ENCODE measurements at regions not wholly inside any gene's neighbourhood (a gene's known extent, or its start where the extent isn't known, plus 50 kb on each side); places are given as distances from the start of the nearest gene placed in this dataset.
A peak's percentile ranks its signal among the peaks of the same experiment; 100 is the strongest.

DNA sequence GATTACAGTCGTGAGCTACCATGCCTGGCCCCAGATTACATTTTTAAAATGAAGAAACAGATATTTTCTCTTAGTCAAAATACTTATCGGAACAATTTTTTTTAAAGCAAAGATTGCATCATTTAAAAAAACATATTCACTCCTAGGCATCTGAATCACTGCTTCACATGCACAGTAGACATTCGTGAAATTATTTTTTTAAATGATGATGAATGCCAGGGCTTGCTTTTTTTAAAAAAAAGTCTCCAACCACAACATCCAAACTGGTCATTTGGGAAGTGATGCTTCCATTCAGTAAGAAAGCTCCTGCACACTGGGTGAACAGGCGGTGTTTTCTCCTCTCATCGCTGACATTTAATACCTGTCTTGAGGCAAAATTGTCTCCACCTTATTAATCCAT, 223.0 kb upstream of the DMRT1 start:
- Histone ChIP-seq H3K4me3 (ENCODE audit: low read length, poor library complexity, severe bottlenecking) (no peak overlapping the region), H3K4me2 (ENCODE audit: low read depth, low read length, poor library complexity, severe bottlenecking) (no peak overlapping the region), H3K4me1 (ENCODE audit: insufficient read depth, low read length, poor library complexity, severe bottlenecking) (peaks cover 49% of the 10 kb centered on the region), H3K9ac (ENCODE audit: low read depth, low read length, poor library complexity, severe bottlenecking) (no peak overlapping the region), H3K36me3 (ENCODE audit: insufficient read depth, low read length) (no peaks in the 10 kb centered on the region), H3K9me2 (replicated peaks; ENCODE audit: low read depth, low read length) (no peaks in the 10 kb centered on the region), H2AFZ (ENCODE audit: low read length) (no peak overlapping the region), H3F3A (ENCODE audit: low read depth) (no peaks in the 10 kb centered on the region), H3K27me3 (ENCODE audit: insufficient read depth, low read length, poor library complexity, severe bottlenecking) (no peaks in the 10 kb centered on the region), H4K20me1 (ENCODE audit: insufficient read depth, low read length, poor library complexity, severe bottlenecking) (no peaks in the 10 kb centered on the region), H3K9me3 (ENCODE audit: insufficient read depth, low read depth, low read length) (no peaks in the 10 kb centered on the region), H3K79me2 (ENCODE audit: insufficient read depth, low read length) (no peaks in the 10 kb centered on the region)
- no peak for TF ChIP-seq CTCF (conservative IDR thresholded peaks at IDR 0.05; ENCODE audit: low read length)
- no peak for TF ChIP-seq EZH2phosphoT487 (IDR thresholded peaks at IDR 0.05; ENCODE audit: borderline replicate concordance)

DNA sequence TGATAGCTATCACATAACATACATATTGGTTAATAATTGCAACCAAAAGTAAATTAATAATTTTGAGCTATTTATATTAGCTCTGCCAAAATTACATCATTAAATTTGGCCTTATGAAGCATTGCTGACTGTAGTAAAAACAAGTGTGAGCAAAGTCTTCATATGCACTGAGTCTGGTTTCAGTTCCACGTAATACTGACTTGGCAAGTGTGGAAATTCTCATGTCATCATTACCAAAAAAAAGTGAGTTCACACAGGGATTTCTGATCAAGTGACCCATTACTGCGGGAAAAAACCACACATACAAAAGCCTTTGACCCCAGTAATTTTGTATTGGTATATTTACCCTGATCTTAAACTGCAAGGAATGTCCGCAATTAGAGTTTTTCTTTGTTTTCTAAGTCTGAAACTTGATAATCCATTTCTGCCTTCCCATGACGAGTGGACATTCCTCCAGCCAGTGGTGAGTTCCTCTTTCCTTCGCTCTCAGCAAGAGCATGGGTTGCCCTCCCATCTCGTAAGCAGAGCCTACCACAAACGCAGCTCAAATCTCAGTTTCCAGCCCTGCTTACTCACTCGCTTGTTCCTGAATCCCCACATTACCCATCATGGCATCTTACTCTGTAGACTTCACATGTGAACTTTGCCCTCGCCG, 220.2 kb upstream of the DMRT1 start:
- no peaks in the 10 kb centered on the region for H3K9me3 ChIP-seq (ENCODE audit: insufficient read depth, low read depth, low read length)

GRCh38 chr9:624935-625500, 216.5 kb upstream of the DMRT1 start:
- Histone ChIP-seq H3K9me3 (ENCODE audit: insufficient read depth, low read depth, low read length) (no peaks in the 10 kb centered on the region), H3K79me2 (ENCODE audit: insufficient read depth, low read length) (peaks cover 7% of the 10 kb centered on the region), H3K27me3 (ENCODE audit: insufficient read depth, low read length, poor library complexity, severe bottlenecking) (no peaks in the 10 kb centered on the region), H3K9me2 (replicated peaks; ENCODE audit: low read depth, low read length) (no peaks in the 10 kb centered on the region), H3F3A (ENCODE audit: low read depth) (no peaks in the 10 kb centered on the region), H2AFZ (ENCODE audit: low read length) (0 out of 2 replicates have a peak overlapping the region, but pooled peaks have one; percentile 13), H3K9ac (ENCODE audit: low read depth, low read length, poor library complexity, severe bottlenecking) (peak overlapping the region; percentile 51), H3K36me3 (ENCODE audit: insufficient read depth, low read length) (no peaks in the 10 kb centered on the region), H4K20me1 (ENCODE audit: insufficient read depth, low read length, poor library complexity, severe bottlenecking) (no peaks in the 10 kb centered on the region), H3K4me3 (ENCODE audit: low read length, poor library complexity, severe bottlenecking) (no peak overlapping the region), H3K4me2 (ENCODE audit: low read depth, low read length, poor library complexity, severe bottlenecking) (peak overlapping the region; percentile 4), H3K4me1 (ENCODE audit: insufficient read depth, low read length, poor library complexity, severe bottlenecking) (peaks cover 54% of the 10 kb centered on the region)
- no peak for TF ChIP-seq CTCF (conservative IDR thresholded peaks at IDR 0.05; ENCODE audit: low read length)
- no peak for TF ChIP-seq EZH2phosphoT487 (IDR thresholded peaks at IDR 0.05; ENCODE audit: borderline replicate concordance)

More for the DNA sequence above, 220.2 kb upstream of the DMRT1 start:
- Histone ChIP-seq H3K9ac (ENCODE audit: low read depth, low read length, poor library complexity, severe bottlenecking) (no peak overlapping the region), H4K20me1 (ENCODE audit: insufficient read depth, low read length, poor library complexity, severe bottlenecking) (no peaks in the 10 kb centered on the region), H3K27me3 (ENCODE audit: insufficient read depth, low read length, poor library complexity, severe bottlenecking) (no peaks in the 10 kb centered on the region), H3F3A (ENCODE audit: low read depth) (no peaks in the 10 kb centered on the region), H3K36me3 (ENCODE audit: insufficient read depth, low read length) (no peaks in the 10 kb centered on the region), H3K4me3 (ENCODE audit: low read length, poor library complexity, severe bottlenecking) (no peak overlapping the region), H2AFZ (ENCODE audit: low read length) (no peak overlapping the region), H3K9me2 (replicated peaks; ENCODE audit: low read depth, low read length) (no peaks in the 10 kb centered on the region), H3K4me2 (ENCODE audit: low read depth, low read length, poor library complexity, severe bottlenecking) (no peak overlapping the region), H3K79me2 (ENCODE audit: insufficient read depth, low read length) (no peaks in the 10 kb centered on the region), H3K4me1 (ENCODE audit: insufficient read depth, low read length, poor library complexity, severe bottlenecking) (peaks cover 44% of the 10 kb centered on the region)
- TF ChIP-seq CTCF (conservative IDR thresholded peaks at IDR 0.05; ENCODE audit: low read length), result no peak
- no peak for TF ChIP-seq EZH2phosphoT487 (IDR thresholded peaks at IDR 0.05; ENCODE audit: borderline replicate concordance)
